Activated naive CD4-positive, alpha-beta T cell treated with anti-CD3 and anti-CD28 coated beads, Interleukin-2, amount 10 ng/mL, durations not matched to agents 7 days and 5 days (primary cell): ENCODE measurements at regions not wholly inside any gene's neighbourhood (a gene's known extent, or its start where the extent isn't known, plus 50 kb on each side); places are given as distances from the start of the nearest gene placed in this dataset.

Experiments used
- CTCF ChIA-PET: fragments of 350-600 bp; sonication (Branson Sonifier 250); formaldehyde crosslinking; loops from one replicate; lab custom pipeline; 2021; ENCODE audit warnings: antibody characterized with exemption; lab: Charles Lee
- DNase-seq: peaks from one replicate; pipeline ENCODE4 v3.0.0-alpha.2; 2020
- H3K27ac Mint-ChIP-seq: one replicate; pipeline ENCODE4 v1.8.0; 2021; ENCODE audit warnings: mild to moderate bottlenecking, moderate library complexity, mixed read lengths
- H3K27me3 Mint-ChIP-seq: one replicate; pipeline ENCODE4 v1.8.0; 2021; ENCODE audit warnings: mild to moderate bottlenecking, mixed read lengths
- H3K36me3 Mint-ChIP-seq: one replicate; pipeline ENCODE4 v1.8.0; 2021; ENCODE audit warnings: mixed read lengths
- H3K4me1 Mint-ChIP-seq: one replicate; pipeline ENCODE4 v1.8.0; 2021; ENCODE audit warnings: mixed read lengths
- H3K4me3 Mint-ChIP-seq: one replicate; pipeline ENCODE4 v1.8.0; 2021; ENCODE audit warnings: mild to moderate bottlenecking, moderate library complexity, mixed read lengths
- H3K9me3 Mint-ChIP-seq: one replicate; pipeline ENCODE4 v1.8.0; 2021; ENCODE audit warnings: mixed read lengths

DNA sequence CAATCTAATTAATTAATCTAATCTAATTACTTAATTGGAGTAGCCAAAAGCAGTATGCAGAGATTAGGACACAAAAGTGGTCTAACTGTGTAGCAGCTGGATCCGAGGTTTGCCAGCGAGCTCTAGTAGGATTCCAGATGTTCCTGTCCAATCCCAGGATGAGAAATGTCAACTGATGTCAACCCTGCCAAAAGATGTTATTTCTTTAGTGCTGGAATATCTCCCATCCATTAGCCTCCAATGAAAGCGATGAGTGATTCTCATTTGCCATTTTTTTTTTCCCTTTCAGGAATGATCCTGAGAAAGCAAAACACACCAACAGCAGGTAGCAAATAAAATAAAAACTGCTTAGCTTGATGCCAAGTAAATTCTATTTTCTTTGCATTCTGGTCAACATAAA is 372.9 kb downstream of the STIM2 start:
- CTCF ChIA-PET = no interaction called here
- no peaks in the 10 kb centered on the region for H3K27me3 Mint-ChIP-seq
- peaks cover 2% of the 10 kb centered on the region for H3K9me3 Mint-ChIP-seq
- DNase-seq = no peak
- H3K4me1 Mint-ChIP-seq = no peaks in the 10 kb centered on the region
- no peak overlapping the region for H3K27ac Mint-ChIP-seq
- H3K36me3 Mint-ChIP-seq = no peaks in the 10 kb centered on the region
- no peak overlapping the region for H3K4me3 Mint-ChIP-seq

DNA sequence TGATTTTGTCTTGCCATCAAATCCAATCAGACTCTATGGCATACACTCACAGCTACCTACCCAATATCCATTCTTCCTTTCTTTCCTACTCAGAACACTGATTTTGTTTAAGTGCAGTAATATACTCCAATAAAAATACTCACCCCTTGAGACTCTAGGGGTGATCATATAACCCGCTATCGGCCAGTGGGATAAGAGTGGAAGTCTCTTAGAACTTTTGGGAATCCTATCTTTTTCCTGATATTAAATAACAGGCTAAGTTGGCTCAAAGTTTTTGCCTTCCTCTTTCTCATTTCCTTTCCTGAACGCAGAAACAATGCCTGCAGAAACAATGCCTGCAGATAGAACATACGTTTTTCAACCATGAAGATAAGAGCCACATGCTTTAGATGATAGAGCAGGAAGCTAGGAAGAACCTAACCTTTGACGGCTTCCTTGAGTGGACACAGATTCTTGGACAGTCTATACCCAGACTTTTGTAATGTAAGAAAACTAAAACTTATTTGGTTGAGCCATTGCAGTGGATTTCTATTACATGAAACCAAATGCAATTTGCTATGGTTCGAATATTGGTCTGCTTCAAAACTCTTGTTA is 373.8 kb downstream of the STIM2 start:
- CTCF ChIA-PET = no interaction called here
- Mint-ChIP-seq H3K36me3 (no peaks in the 10 kb centered on the region), H3K27ac (no peak overlapping the region), H3K4me1 (no peaks in the 10 kb centered on the region), H3K27me3 (no peaks in the 10 kb centered on the region), H3K9me3 (peaks cover under 1% of the 10 kb centered on the region), H3K4me3 (no peak overlapping the region)
- no peak for DNase-seq

DNA sequence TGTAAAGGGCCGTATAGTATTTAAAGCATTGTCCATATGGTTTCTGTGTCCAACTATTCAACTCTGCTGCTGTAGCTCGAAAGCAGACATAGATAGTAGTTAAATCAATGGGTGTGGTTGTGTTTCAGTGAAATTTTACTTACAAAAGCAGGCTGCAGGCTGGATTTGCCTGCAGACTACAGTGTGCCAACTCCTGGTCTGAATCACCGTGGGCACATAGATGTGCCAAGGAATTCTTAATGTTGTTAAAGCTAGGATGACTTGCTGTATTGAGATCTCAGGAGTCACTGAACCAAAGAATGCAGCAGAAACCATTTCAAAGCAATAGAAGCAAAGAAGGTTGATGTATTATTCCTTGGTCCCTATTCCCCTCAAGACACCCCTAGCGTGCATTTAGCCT is 379.0 kb downstream of the STIM2 start:
- H3K4me3 Mint-ChIP-seq = no peak overlapping the region
- no peak overlapping the region for H3K27ac Mint-ChIP-seq
- H3K36me3 Mint-ChIP-seq = no peaks in the 10 kb centered on the region
- no peaks in the 10 kb centered on the region for H3K27me3 Mint-ChIP-seq
- no peaks in the 10 kb centered on the region for H3K4me1 Mint-ChIP-seq
- CTCF ChIA-PET = no interaction called here
- DNase-seq = no peak
- no peaks in the 10 kb centered on the region for H3K9me3 Mint-ChIP-seq

DNA sequence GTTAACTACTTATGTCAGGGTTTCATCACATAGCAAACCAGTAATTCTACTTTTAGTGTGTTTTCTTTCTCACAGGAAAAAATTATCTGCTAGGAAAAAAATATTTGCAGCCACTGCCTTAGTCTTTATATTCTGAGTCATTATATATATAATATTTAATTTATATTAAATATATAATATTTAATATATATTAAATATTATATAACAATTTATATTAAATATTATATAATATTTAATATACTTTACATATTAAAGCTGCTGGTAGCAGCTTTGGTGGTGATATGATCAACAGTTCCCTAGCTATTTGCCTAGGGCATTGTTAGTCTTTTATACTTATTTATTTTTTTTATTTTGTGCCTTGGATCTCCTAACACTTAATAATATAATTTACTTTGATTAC is 381.6 kb downstream of the STIM2 start:
- Mint-ChIP-seq H3K27ac (no peak overlapping the region), H3K9me3 (no peaks in the 10 kb centered on the region), H3K4me3 (no peak overlapping the region), H3K36me3 (no peaks in the 10 kb centered on the region), H3K4me1 (no peaks in the 10 kb centered on the region), H3K27me3 (no peaks in the 10 kb centered on the region)
- no peak for DNase-seq
- CTCF ChIA-PET = no interaction called here

DNA sequence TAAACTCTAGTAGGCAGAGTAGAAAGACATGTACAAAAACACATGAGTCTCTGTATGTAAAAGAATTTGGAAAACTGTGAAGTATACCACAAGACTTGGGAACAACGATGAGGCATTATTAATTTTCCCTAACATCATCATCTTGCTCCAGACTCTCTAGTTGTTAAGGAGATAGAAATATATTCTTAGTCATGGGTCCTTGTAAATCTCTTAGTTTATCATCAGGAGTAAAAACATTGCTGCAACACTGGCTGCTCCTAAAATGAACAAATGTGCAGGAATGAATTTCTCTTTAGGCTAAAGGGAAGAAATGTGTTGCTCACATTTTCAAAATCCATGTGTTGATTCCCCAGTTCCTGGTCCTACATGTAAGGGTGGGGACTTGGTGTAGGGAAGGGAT is 384.6 kb downstream of the STIM2 start:
- H3K4me1 Mint-ChIP-seq = no peaks in the 10 kb centered on the region
- H3K9me3 Mint-ChIP-seq = no peaks in the 10 kb centered on the region
- CTCF ChIA-PET = no interaction called here
- no peaks in the 10 kb centered on the region for H3K36me3 Mint-ChIP-seq
- no peak overlapping the region for H3K27ac Mint-ChIP-seq
- no peaks in the 10 kb centered on the region for H3K27me3 Mint-ChIP-seq
- H3K4me3 Mint-ChIP-seq = no peak overlapping the region
- DNase-seq = no peak

DNA sequence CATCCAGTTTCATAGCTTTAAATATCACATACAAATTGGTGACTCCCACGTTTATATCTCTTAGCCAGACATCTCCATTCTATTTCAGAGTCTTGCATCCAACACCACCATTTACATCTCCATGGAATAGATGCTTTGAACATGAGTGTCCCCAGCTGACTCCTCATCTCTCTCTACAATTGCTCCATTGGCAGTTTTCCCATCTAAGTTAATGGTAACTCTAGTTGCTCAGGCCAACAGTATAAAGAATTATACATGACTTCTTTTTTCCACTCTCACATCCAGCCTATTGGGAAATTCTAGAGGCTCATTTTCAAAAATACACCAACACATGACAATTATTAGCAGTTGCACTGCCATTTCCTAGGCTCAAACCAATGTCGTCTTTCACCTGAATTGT is 388.2 kb downstream of the STIM2 start:
- H3K27me3 Mint-ChIP-seq = no peaks in the 10 kb centered on the region

DNA sequence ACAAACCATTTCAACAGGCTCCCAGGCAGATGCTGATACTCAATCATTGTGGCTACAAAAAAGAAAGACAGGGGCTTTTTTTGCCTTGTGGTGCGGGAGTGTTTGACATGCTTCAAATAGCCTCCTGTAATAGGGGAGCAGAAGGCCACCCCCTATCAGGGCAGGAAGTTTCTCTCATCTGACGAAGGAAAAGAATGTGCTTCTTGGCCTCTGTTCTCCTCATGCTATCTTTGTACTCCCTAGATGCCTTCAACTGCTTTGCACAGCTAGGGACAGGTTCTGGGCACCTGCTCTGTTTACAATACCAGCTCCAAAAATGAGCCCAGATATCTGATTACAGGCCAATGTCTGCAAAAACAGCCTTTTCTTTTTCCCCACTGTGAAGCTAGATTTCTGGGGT is 391.1 kb downstream of the STIM2 start:
- H3K27me3 Mint-ChIP-seq = no peaks in the 10 kb centered on the region
- H3K4me1 Mint-ChIP-seq = no peaks in the 10 kb centered on the region
- H3K27ac Mint-ChIP-seq = no peak overlapping the region
- no peak overlapping the region for H3K4me3 Mint-ChIP-seq
- no peaks in the 10 kb centered on the region for H3K9me3 Mint-ChIP-seq
- no peak for DNase-seq
- CTCF ChIA-PET = no interaction called here
- no peaks in the 10 kb centered on the region for H3K36me3 Mint-ChIP-seq

More for the DNA sequence above, 388.2 kb downstream of the STIM2 start:
- DNase-seq = no peak
- CTCF ChIA-PET = no interaction called here
- H3K36me3 Mint-ChIP-seq = no peaks in the 10 kb centered on the region
- no peaks in the 10 kb centered on the region for H3K4me1 Mint-ChIP-seq
- H3K27ac Mint-ChIP-seq = no peak overlapping the region
- H3K9me3 Mint-ChIP-seq = no peaks in the 10 kb centered on the region
- H3K4me3 Mint-ChIP-seq = no peak overlapping the region

DNA sequence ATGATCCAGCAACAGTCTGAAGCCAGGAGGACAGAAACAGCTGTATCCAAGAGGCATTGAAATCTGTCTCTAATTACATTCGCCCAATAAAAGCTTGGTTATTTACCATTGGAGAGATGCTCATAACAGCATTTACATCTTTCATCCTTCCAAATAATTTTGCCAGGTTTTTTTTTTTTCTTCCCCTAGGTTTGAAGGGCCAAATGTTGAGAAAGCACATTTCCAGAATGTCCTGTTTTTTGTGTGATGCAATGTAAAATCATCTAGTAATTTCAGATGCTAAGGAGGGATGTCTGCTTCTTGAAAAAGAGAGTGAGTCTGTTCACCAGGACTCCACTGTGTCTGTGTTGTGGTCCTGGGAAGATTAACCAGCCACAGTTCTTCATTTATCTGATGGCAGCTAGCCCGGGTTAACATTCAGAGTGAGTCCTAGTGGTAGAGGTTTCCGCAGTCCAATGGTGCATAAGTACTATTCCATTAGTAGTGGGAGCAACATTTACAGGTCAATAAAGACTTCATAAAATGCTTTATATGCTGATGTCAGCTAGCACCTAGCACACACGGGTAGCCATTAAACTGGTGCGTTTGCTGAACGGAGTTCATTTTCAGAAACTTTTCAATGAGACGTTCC is 406.8 kb downstream of the STIM2 start:
- H3K9me3 Mint-ChIP-seq = no peaks in the 10 kb centered on the region
- no peak overlapping the region for H3K27ac Mint-ChIP-seq
- CTCF ChIA-PET = no interaction called here
- no peak overlapping the region for H3K4me3 Mint-ChIP-seq
- H3K27me3 Mint-ChIP-seq = no peaks in the 10 kb centered on the region
- no peaks in the 10 kb centered on the region for H3K4me1 Mint-ChIP-seq
- no peak for DNase-seq
- H3K36me3 Mint-ChIP-seq = no peaks in the 10 kb centered on the region

DNA sequence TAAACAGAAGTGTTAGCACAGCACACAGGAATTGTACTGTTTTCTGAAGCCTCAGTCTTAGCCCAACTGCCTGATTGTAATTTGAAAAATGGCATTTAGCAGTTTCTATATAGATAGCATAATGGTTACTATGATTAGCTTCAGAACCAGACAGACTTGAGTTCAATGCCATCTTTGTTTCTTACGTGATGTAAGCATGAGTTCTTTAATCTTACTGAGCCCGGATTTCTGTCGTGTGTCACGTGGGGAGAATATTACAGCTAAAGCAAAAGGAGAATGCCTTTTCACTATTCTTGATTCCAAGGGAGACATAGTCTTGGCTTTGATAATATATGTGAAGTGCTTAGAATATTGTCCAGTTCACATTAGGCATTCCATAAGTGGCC is 407.3 kb downstream of the STIM2 start:
- Mint-ChIP-seq H3K27me3 (no peaks in the 10 kb centered on the region), H3K4me3 (no peak overlapping the region), H3K36me3 (no peaks in the 10 kb centered on the region), H3K9me3 (no peaks in the 10 kb centered on the region), H3K27ac (no peak overlapping the region), H3K4me1 (no peaks in the 10 kb centered on the region)
- CTCF ChIA-PET = no interaction called here
- DNase-seq = no peak

DNA sequence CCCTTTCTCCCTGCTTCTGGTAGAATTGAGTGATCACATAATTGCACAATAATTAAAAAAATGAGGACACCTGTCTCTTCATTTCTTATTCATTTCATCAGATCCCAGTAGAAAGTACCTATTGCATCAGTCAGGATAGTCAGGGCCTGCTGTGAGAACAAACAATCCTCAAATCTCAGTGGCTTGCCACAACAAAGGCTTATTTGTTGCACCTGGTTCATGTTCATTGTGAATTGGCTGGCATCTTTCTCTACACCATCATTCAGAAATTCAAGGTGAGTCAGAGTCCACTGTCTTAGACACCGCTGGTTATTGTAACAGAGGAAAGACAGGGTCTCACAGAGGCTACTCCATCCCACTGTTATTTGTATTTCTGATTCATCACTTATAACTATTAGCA is 409.8 kb downstream of the STIM2 start:
- H3K4me1 Mint-ChIP-seq = no peaks in the 10 kb centered on the region
- CTCF ChIA-PET = no interaction called here
- no peak overlapping the region for H3K4me3 Mint-ChIP-seq
- no peaks in the 10 kb centered on the region for H3K36me3 Mint-ChIP-seq
- no peak for DNase-seq
- H3K27me3 Mint-ChIP-seq = no peaks in the 10 kb centered on the region
- H3K9me3 Mint-ChIP-seq = peaks cover 3% of the 10 kb centered on the region
- no peak overlapping the region for H3K27ac Mint-ChIP-seq

DNA sequence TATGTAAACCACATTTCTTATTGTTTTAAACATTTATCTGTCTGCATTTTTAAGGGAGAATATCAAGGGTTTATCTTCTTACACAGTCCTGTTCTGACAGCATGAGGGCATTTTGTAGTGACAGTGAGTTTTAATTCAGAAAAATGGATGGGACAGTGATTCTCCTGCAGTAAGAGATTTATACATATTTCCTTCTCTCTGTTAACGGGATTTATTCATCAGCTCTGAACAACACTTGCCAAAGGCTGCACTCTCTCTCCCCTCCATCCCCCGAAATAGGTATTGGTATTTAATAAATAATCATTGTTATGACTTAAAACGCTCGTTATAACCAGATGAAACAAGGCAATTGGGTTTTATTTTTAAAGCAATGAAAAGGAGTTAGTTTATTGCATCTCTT is 410.9 kb downstream of the STIM2 start:
- no peaks in the 10 kb centered on the region for H3K27me3 Mint-ChIP-seq
- CTCF ChIA-PET = no interaction called here
- H3K27ac Mint-ChIP-seq = no peak overlapping the region
- H3K4me3 Mint-ChIP-seq = no peak overlapping the region
- H3K36me3 Mint-ChIP-seq = no peaks in the 10 kb centered on the region
- H3K9me3 Mint-ChIP-seq = peaks cover 3% of the 10 kb centered on the region
- DNase-seq = no peak
- no peaks in the 10 kb centered on the region for H3K4me1 Mint-ChIP-seq

DNA sequence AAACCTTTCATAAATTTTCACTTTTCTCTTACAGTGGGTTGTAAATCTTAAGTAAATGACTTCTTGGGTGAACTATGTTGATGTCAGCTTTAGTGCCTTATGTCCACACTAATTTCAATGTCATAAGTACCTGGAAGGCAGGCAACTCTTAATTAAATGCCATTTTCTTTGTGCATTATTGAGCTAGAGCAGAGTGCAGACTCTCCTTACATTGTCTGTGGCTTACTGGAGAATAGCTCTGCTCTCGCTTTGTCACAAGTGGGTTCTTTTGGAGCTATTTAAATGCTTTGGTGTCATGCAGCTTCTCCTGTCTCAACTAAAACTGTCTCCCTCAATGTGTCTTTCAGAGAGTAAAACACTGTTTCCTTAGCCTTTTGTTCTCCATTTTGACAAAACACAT is 411.6 kb downstream of the STIM2 start:
- Mint-ChIP-seq H3K27ac (no peak overlapping the region), H3K4me3 (no peak overlapping the region), H3K36me3 (no peaks in the 10 kb centered on the region), H3K4me1 (no peaks in the 10 kb centered on the region), H3K9me3 (peaks cover 3% of the 10 kb centered on the region), H3K27me3 (no peaks in the 10 kb centered on the region)
- CTCF ChIA-PET = no interaction called here
- no peak for DNase-seq

DNA sequence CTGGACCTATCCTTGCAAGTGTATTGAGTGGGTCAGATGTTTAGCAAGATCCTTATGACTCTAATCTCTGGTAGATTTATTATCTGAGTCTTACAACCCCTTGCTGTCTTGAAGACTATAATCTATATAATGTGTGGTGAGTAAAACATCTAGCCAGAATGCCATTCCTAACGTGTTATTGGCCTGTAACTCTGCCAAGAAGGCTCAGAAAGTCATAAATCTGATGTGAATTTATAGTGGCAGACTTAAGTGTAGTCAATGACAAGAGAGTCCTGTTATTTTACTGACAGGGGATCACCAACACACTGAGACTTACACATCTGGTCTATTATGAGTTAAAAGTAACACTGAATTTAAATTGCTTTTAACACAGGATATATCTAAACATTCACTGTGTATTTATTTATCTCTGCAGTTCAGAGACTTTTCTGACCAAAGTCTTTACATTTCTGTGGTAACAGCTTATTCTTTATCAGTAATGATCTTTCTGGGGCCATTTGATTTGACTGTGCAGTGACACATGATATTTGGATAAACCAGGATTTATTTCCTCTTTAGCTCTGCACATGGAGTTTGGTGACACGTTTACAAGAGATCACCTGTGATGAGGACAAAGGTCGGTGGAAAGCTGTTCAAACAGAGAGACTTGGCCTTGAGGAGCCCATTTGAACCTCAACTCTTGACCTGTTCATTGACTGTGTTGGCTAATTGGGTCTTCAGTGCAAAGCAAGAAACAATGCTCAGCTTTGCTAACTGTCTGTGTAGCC is 415.8 kb downstream of the STIM2 start:
- H3K36me3 Mint-ChIP-seq = no peaks in the 10 kb centered on the region
- no peak for DNase-seq
- no peaks in the 10 kb centered on the region for H3K27me3 Mint-ChIP-seq
- H3K27ac Mint-ChIP-seq = no peak overlapping the region
- CTCF ChIA-PET = no interaction called here
- peaks cover 3% of the 10 kb centered on the region for H3K9me3 Mint-ChIP-seq
- H3K4me3 Mint-ChIP-seq = no peak overlapping the region
- H3K4me1 Mint-ChIP-seq = no peaks in the 10 kb centered on the region

DNA sequence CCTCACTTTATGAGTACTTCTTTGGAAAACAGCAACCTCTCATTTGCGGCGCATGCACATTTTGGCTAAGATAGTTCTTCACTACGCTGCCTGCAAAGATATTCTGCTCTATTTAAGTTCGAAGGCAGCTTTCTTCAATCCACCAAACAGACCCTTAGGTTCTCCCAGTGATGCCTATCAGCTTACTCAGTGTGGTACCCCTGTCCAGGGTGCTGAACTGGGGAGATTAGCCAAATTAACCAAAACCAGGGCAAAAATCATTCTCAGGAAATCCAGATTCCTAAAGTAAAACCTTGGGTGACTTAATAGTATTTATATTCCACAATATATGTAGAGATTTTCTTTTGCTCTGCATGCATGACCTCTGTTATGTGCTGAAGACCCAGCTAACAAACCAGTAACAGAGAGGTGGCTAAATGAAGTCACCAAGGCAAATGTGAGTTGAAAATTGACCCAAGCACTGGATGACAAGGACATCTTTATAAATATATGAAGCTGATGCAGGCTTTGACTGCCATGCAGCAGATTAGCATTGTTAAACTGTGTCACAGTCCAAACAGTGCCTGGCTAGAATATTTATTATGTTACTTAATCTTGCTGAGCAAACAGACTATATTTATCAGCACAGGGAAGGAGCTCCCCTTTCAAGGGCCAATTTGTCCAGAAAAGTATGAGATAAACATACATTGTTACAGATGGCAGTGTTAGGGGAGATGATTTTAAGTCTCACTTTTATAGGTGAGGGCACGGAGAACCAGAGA is 418.2 kb downstream of the STIM2 start:
- CTCF ChIA-PET = no interaction called here
- H3K27me3 Mint-ChIP-seq = no peaks in the 10 kb centered on the region
- no peaks in the 10 kb centered on the region for H3K4me1 Mint-ChIP-seq
- H3K9me3 Mint-ChIP-seq = peaks cover 3% of the 10 kb centered on the region
- no peak overlapping the region for H3K27ac Mint-ChIP-seq
- no peaks in the 10 kb centered on the region for H3K36me3 Mint-ChIP-seq
- peak; percentile 26 for DNase-seq
- no peak overlapping the region for H3K4me3 Mint-ChIP-seq
